ENCODE measurements at regions not wholly inside any gene's neighbourhood (a gene's known extent, or its start where the extent isn't known, plus 50 kb on each side); places are given as distances from the start of the nearest gene placed in this dataset.

DNA sequence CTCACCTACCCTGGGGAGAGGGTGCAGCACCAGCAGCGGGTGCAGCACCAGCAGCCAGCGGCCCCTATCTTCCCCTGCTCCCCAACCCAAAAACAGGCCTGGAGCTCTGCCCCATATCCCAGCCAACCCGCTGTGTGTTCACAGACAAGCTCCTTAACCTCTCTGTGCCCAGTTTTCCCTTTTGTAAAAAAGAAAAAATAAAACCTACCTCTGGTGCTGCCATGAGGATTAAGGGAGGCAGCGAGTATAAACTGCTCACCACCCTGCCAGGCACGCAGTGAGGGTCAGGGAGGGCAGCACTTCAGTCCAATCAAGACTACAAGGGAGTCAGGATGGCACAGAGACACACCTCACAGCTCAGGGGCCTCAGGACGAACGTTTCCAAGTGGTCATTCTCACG lies 163.3 kb downstream of the NUP210 start (continued):
- TF ChIP-seq, protein P1, sequence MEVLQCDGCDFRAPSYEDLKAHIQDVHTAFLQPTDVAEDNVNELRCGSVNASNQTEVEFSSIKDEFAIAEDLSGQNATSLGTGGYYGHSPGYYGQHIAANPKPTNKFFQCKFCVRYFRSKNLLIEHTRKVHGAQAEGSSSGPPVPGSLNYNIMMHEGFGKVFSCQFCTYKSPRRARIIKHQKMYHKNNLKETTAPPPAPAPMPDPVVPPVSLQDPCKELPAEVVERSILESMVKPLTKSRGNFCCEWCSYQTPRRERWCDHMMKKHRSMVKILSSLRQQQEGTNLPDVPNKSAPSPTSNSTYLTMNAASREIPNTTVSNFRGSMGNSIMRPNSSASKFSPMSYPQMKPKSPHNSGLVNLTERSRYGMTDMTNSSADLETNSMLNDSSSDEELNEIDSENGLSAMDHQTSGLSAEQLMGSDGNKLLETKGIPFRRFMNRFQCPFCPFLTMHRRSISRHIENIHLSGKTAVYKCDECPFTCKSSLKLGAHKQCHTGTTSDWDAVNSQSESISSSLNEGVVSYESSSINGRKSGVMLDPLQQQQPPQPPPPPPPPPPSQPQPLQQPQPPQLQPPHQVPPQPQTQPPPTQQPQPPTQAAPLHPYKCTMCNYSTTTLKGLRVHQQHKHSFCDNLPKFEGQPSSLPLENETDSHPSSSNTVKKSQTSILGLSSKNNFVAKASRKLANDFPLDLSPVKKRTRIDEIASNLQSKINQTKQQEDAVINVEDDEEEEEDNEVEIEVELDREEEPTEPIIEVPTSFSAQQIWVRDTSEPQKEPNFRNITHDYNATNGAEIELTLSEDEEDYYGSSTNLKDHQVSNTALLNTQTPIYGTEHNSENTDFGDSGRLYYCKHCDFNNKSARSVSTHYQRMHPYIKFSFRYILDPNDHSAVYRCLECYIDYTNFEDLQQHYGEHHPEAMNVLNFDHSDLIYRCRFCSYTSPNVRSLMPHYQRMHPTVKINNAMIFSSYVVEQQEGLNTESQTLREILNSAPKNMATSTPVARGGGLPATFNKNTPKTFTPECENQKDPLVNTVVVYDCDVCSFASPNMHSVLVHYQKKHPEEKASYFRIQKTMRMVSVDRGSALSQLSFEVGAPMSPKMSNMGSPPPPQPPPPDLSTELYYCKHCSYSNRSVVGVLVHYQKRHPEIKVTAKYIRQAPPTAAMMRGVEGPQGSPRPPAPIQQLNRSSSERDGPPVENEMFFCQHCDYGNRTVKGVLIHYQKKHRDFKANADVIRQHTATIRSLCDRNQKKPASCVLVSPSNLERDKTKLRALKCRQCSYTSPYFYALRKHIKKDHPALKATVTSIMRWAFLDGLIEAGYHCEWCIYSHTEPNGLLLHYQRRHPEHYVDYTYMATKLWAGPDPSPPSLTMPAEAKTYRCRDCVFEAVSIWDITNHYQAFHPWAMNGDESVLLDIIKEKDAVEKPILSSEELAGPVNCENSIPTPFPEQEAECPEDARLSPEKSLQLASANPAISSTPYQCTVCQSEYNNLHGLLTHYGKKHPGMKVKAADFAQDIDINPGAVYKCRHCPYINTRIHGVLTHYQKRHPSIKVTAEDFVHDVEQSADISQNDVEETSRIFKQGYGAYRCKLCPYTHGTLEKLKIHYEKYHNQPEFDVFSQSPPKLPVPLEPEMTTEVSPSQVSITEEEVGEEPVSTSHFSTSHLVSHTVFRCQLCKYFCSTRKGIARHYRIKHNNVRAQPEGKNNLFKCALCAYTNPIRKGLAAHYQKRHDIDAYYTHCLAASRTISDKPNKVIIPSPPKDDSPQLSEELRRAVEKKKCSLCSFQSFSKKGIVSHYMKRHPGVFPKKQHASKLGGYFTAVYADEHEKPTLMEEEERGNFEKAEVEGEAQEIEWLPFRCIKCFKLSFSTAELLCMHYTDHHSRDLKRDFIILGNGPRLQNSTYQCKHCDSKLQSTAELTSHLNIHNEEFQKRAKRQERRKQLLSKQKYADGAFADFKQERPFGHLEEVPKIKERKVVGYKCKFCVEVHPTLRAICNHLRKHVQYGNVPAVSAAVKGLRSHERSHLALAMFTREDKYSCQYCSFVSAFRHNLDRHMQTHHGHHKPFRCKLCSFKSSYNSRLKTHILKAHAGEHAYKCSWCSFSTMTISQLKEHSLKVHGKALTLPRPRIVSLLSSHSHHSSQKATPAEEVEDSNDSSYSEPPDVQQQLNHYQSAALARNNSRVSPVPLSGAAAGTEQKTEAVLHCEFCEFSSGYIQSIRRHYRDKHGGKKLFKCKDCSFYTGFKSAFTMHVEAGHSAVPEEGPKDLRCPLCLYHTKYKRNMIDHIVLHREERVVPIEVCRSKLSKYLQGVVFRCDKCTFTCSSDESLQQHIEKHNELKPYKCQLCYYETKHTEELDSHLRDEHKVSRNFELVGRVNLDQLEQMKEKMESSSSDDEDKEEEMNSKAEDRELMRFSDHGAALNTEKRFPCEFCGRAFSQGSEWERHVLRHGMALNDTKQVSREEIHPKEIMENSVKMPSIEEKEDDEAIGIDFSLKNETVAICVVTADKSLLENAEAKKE (CRISPR knock-in tag; IDR thresholded peaks at IDR 0.05): no peak
- no peak for TF ChIP-seq ZNF331 (CRISPR knock-in tag; IDR thresholded peaks at IDR 0.05; ENCODE audit: low read depth)
- TF ChIP-seq, protein P2, sequence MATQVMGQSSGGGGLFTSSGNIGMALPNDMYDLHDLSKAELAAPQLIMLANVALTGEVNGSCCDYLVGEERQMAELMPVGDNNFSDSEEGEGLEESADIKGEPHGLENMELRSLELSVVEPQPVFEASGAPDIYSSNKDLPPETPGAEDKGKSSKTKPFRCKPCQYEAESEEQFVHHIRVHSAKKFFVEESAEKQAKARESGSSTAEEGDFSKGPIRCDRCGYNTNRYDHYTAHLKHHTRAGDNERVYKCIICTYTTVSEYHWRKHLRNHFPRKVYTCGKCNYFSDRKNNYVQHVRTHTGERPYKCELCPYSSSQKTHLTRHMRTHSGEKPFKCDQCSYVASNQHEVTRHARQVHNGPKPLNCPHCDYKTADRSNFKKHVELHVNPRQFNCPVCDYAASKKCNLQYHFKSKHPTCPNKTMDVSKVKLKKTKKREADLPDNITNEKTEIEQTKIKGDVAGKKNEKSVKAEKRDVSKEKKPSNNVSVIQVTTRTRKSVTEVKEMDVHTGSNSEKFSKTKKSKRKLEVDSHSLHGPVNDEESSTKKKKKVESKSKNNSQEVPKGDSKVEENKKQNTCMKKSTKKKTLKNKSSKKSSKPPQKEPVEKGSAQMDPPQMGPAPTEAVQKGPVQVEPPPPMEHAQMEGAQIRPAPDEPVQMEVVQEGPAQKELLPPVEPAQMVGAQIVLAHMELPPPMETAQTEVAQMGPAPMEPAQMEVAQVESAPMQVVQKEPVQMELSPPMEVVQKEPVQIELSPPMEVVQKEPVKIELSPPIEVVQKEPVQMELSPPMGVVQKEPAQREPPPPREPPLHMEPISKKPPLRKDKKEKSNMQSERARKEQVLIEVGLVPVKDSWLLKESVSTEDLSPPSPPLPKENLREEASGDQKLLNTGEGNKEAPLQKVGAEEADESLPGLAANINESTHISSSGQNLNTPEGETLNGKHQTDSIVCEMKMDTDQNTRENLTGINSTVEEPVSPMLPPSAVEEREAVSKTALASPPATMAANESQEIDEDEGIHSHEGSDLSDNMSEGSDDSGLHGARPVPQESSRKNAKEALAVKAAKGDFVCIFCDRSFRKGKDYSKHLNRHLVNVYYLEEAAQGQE (IDR thresholded peaks at IDR 0.05; ENCODE audit: unreplicated experiment): no peak
- no peak for TF ChIP-seq STAT1 (IDR thresholded peaks at IDR 0.05; ENCODE audit: unreplicated experiment)
